ENCODE measurements at regions not wholly inside any gene's neighbourhood (a gene's known extent, or its start where the extent isn't known, plus 50 kb on each side); places are given as distances from the start of the nearest gene placed in this dataset.
"Not testable (repeated sequence)": the region's sequence is repeated elsewhere in the genome, so short reads cannot be mapped to it uniquely, and the experiment has no call there.

DNA sequence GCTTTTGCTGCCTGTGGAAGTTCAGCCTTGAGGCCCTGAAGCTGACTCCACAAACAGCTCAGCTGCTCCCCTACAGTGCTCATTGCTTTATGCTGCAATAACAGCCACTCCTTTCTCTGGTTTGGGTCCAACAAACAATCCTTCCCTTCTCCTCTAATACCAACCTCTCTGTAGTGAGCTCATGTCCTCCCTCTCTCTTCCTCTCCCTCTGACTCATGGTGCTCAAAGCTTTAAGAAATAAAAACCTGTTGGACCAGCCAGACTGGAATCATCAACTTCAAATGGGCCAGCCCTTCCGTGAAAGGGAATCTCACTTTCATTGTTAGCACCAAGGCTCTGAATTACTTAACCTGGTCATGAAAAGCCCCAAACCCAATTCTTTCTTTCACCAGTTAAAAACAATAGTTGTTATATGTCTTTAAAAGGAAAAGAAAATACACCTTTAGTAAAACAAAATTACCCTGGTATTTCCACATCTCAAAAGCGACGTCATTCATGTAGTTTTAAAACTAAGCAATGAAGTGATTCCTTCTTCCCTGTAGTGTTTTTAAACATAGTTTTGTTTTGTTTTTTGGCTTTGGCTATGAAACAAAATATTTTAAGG, 126.4 kb downstream of the DUSP6 start:
- DNase-seq = peak; percentile 44

DNA sequence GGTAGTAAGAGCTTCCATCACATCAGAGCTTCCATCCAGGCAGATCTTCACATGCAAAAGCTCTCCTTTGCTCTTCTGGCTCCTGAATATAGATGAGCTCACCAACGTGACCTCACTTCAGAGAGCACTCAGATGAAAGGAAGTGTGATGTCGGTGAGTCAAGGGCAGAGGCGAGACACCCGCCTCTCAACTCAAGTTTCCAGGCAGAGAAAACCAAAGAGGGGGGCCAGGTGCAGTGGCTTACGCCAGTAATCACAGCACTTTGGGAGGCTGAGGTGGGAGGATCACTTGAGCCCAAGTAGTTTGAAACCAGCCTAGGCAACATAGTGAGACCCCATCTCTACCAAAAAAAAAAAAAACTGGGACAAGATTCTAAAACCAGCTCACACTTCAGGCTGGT, 126.9 kb downstream of the DUSP6 start:
- DNase-seq = no peak

DNA sequence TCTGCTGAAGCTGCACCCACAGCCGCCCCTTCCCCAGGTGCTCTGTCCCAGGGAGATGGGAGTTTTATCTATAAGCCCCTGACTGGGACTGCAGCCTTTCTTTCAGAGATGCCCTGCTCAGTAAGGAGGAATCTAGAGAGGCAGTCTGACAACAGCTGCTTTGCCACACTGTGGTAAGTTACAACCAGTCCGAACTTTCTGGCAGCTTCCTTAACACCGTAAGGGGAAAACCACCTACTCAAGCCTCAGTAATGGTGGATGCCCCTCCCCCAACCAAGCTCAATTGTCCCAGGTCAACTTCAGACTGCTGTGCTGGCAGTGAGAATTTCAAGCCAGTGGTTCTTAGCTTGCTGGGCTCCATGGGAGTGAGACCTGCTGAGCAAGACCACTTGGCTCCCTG, 129.7 kb downstream of the DUSP6 start:
- DNase-seq = not testable (repeated sequence)

DNA sequence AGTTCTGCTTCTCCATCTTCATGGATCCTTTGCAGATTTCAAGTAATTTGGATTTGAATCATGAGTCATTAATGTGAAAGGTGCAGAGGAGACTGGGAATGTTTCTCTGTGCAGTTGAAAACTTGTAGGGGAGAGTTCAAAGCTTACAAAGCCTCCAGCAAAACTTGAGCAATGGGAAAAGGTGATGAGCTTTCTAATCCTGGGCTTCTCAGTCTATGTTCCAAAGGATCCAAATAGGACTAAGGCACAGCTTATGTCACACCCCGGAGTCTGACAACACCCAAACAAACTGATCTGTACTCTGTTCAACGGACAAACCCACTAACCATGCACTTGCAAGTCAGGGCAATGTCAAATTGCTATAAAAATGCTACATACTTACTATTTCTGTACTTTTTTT, 134.8 kb downstream of the DUSP6 start:
- no peak for DNase-seq

DNA sequence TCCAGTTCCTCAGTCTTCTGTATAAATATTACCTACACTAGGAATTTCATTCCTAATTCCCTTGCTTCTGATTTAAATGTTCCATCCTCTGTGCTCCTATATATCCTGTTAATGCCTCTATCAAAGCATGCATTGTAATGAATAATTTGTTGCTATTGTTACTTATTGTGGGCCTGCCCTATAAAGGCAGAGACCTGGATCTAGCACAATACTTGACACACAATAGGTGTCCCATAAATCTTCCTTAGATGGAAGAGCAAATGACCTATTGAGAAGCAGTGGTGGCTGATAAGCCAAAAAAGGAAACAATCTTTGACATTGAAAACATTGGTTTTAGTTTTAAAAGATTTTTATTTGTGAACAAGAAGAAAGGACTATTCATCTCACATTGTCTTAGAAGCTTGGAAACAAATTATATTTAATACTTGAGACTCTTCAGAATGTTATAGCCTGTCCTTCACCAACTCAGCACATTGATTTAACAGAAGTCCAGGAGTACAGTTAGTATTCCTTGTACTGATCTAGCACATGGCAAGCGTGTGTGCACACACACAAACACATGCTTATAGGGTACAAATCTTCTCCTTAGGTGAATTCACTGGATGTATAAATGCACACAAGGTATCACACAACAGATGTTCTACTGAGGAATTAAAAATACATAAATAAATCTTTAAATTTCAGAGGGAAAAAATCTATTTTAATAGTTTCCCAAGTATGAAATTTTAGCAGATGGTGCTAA, 135.9 kb downstream of the DUSP6 start:
- DNase-seq = no peak

DNA sequence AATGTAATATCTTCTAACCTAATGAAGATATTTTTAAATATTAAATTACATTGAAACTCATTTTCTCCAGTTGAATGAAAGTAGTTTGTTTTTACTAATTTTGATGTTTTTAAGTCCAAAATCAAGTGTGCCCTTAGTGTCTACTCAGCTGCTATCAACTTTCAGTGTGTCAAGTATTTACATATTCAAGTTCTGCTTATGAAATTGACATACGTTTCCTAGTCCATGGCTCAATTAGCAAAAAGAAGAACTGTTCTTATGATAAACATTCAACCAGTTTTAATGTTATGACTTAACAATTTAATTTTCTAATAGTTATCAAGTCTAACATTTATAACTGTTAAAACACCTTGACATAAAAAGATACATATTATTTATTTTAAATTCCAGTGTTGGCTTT, 137.1 kb downstream of the DUSP6 start:
- DNase-seq = no peak

DNA sequence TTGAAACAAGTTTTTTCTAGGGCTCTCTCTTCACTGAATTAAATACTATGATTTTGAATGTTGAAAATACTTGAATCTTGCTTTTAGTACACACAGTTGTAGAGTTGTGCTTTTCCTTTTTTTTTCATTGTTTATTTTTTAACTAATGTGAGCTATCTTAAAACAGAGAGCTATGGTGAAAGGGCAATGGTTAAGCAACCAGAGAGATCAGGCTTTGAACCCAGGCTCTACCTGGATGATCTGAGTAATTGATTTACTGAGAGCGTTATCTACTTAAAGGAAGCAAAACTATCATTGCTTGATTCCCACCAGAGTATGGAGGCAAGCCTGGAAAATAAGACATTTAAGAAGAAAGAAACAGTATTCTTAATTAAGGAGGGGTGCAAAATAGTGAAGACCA, 138.6 kb downstream of the DUSP6 start:
- DNase-seq = no peak

DNA sequence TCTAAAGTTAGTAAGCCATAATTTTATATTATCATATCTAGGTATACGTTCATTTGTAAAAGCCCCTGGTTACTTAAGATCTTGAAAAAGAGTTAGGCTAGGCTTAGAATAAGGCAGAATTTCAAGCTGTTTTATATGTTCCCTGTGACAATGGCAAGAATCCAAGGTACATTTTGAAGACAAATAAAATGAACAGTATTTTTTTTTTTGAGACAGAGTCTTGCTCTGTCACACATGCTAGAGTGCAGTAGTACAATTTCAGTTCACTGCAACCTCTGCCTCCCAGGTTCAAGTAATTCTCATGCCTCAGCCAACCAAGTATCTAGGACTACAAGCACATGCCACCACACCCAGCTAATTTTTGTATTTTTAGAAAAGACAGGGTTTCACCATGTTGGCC, 139.2 kb downstream of the DUSP6 start:
- DNase-seq = no peak

DNA sequence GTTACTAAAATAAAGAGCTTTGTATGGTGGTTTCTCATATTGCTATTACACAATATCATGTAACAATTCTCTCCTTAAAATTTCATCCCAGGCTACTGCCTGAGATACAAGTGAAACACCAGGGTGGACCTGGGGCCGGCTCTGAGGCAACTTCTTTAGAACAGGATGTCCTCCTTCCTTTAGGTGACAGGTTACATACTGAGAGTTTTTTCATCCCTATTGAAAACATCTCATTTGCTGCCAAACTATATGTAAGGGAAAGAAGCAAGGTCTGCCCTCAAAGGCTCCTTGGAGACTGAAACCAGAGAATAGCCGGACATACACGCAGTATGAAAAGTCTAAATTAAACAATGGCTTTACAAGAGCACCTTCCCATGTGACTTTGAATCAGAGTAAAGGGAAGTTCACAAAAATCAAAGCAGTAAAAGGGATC, 139.9 kb downstream of the DUSP6 start:
- peak; percentile 11 for DNase-seq

DNA sequence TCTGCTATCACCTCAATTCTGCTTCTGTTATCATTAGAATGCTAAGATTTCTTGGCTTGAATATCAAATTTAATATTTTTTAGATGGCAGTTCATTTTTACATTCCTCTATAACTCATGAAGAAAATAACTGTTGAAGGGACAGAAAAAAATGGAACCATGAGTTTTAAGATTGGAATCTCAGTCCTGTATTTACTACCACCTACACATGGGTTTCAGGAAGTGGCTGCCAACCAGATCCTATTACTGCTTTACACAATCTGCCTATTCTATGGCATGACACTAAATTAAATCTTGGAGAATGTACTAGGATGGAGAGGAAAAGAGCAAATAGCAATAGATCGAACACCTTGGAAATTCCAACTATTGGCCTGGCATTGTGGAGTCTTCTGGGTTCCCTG, 140.8 kb downstream of the DUSP6 start:
- no peak for DNase-seq

DNA sequence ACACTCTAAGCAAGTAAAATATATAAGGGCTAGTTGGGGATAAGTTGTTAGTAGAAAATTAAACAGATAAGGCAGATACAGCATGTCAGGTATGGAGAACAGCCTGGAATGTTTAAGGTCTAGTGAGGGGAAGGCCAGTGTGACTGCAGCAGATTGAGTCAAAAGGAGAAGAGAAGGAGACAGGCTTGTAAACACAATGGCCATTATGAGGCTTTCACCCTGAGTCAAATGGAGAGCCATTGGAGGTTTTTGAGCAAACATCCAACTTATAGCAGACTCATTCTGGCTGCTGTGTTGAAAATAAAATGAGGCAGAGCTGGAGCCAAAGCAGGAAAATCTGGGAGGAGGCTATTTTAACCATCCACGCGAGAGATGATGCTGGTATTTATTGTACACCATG, 142.0 kb downstream of the DUSP6 start:
- no peak for DNase-seq

DNA sequence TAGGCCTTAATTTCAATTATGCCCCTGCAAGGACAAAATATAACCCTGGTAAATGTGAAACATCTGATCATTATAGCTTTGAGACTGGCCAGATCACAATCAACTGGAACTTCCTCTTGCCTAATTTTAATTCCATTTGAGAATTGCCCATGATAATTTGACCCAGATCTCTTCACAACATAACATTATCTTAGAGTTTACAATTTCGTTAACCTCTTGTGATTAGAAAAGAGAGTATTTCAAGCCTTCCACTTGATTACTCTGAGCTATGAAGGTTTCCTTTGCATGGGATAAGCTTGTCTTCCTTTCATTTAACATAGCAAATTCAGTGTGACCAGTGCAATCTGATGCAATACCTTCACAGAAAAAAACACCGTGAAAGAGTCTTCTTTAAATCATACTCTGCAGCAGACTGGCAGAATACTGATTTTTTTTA, 143.6 kb downstream of the DUSP6 start:
- no peak for DNase-seq

DNA sequence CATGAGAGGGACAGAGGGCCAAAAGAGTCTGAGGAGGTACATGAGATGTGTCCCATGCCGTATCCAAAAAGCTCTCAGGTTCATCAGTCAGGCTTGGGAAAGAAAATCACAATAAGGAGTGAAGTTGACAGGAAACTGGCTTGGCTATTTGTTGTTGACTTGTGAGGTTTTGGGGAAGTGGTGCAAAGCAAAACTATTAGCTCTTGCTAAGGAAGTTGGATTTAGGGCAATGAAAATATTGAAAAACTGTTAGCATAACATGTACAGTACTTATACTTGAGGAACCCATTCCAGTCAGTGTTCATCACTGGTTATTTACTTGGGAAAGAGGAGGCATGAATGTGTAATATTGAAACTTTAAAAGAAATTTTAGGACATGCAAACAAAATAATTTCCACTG, 145.9 kb downstream of the DUSP6 start:
- DNase-seq = no peak

DNA sequence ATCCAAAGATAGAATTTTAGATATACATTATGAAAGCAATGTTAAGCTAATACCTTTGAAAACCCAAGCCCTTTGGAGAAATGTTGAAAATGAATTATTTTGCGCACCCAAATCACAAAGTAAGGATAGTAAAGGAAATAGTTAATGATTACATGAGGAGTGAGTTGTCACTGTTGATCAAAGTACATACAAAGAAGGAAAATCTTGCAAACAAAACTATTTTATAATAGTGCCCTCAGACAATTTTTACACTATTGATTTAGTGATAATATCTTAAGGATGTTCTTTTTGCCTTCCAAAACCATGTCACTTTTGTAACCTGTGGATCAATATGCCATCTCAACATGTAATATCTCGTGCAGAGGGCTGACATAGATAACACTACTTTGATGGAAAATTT, 146.8 kb downstream of the DUSP6 start:
- DNase-seq = no peak

DNA sequence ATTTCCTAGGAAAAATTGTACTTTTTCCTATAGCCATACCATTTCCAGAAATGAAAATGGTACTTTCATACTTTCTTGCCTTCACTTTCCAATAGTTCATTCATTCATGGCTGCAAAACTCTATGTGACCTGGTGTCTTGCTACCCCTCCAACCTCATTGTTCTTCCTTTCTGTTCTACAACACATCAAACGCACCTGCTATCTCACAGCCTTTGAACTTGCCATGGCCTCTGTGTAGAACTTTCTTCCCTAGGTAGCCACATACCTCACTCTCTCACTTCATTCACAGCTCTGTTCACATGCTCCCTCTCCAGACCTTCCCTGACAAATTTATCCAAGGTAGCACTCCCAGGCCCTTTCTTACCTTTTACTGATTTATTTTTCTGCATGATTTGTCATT, 149.2 kb downstream of the DUSP6 start:
- DNase-seq = no peak

DNA sequence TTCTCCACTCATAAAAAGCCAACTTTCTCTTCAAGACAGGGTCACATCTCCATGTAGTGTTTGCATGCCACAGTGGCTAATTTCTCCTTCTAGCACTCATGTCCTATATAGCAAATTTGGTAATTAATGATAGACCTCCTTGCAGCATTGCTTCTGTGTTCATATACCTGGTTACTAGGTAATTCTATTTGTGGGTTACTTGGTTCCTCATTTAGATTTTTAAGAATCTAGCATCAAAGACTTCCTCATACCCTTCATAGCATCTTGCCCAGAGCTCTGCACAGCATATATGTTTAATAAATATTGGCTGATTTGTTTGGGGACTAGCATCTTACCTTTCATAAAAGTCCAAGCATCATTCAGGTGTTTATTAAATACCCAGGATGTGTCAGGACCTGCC, 152.1 kb downstream of the DUSP6 start:
- no peak for DNase-seq

DNA sequence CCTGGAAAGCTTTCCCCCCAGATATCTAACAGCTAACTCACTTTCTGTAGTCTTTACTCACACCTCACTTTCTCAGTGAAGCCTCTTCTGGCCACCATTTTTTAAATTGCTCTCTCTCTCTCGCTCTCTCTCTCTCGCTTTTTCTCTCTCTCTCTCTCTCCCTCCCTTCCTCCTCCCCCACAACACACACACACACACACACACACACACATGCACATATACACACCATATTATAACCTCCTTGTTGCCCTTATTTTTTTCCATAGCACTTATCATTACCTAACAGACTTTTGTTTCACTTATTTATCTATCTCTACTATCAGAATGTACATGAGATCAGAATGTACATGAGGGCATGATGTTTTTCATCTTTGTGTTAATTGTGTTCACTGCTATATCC, 156.8 kb downstream of the DUSP6 start:
- DNase-seq = no peak

DNA sequence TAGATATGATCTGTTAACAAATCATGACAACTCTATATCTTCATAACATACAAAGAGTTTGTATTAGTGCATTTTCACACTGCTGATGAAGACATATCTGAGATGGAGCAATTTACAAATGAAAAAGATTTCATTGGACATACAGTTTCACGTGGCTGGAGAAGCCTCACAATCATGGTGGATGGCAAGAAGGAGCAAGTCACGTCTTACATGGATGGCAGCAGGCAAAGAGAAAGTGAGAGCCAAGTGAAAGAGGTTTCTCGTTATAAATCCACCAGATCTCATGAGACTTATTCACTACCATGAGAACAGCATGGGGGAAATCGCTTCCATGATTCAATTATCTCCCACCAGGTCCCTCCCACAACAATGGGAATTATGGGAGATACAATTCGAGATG, 157.6 kb downstream of the DUSP6 start:
- DNase-seq = no peak

DNA sequence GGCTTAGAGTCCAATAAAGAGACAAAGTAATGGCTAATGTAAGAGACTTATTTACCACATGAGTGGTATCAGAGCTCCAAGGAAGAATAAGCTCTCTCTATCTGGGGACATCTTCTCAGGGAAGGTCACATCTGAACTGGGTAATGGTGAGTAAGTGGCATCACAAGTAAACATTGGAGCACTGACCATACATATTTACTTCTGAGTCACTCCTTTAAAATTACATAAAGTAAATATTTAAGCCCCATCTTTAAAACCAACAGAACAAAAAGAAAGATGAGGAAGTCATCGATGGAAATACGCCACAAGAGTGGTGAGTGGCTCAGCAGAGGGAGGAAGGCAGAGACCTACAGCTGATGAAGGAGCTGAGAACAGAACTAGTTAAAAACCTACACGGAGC, 159.9 kb downstream of the DUSP6 start:
- no peak for DNase-seq

DNA sequence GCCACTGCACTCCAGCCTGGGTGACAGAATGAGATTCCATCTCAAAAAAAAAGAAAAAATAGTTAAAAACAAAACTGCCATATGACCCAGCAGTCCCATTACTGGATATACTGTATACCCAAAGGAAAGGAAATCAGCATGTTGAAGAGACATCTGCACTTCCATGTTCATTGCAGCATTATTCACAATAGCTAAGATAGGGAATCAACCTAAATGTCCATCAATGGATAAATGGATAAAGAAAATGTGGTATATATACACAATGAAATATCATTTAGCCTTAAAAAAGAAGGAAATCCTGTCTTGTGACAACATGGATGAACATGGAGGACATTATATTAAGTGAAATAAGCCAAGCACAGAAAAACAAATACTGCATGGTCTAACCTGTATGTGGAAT, 160.7 kb downstream of the DUSP6 start:
- DNase-seq = not testable (repeated sequence)

DNA sequence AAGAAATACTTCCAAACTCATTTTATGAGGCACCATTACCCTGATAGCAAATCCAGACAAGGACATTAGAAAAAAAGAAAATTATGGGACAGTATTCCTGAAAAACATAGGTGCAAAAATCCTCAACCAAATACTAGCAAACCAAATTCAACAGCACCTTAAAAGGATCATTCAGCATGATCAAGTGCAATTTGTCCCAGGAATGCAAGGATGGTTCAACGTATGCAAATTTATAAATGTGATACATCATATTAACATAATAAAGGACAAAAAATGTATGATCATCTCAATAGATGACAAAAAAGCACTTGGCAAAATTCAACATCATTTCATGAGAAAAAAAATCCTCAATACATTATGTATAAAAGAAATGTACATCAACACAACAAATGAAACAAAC, 162.9 kb downstream of the DUSP6 start:
- no peak for DNase-seq

DNA sequence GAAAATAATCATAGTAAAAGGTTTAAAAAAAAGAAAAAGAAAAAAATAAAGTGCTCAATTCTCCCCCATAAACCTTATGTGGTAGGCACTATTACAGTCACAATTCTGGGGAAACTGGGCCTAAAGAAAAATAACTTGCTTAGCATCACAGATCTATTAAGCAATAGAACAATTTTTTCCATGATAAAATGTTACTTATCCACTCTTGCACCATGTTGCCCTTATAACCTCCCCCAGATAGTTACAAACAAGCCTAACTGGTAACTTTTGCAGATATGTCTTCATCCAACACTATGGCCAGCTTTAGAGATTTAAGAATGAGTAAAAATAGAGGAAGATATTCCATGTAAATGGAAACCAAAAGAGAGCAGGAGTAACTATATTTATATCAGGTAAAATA, 164.8 kb downstream of the DUSP6 start:
- DNase-seq = no peak

DNA sequence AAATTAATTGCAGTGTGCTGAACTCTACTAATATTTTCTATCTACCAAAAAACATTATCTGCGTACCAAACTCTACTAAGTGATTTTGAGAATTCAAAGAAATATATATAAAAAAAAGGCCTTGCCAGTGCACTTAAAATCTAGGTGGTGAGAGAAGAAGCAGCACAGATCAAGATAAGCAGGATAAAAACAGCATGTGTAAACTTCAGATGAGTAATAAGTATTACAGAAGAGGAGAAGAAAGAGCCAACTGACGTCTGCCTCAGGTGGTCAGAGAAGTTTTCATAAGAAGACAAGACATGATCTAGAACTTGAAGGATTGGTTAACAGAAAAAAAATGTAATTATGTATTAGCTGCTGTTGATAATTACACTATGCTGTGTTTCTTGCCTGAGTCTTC, 166.4 kb downstream of the DUSP6 start:
- no peak for DNase-seq

DNA sequence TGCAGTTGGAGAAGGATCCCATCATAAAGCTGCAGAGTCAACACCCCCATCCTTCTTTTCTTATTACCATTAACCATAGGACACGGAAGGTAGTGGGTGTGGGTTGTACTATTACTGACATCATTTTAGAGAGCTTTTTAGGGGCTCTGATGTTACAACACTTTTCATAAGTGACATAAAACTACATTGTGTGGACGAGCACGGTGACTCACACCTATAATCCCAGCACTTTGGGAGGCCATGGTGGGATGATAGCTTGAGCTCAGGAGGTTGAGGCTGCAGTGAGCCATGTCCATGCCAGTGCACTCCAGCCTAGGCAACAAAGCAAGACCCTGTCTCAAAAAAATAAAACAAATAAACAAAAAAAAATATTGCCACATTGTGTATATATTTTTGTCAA, 167.1 kb downstream of the DUSP6 start:
- DNase-seq = no peak
